ENCODE measurements at regions not wholly inside any gene's neighbourhood (a gene's known extent, or its start where the extent isn't known, plus 50 kb on each side); places are given as distances from the start of the nearest gene placed in this dataset.
"Not testable (repeated sequence)": the region's sequence is repeated elsewhere in the genome, so short reads cannot be mapped to it uniquely, and the experiment has no call there.

- Mint-ChIP-seq H3K9me3 (ENCODE audit: unreplicated experiment) (peaks cover 40% of the 10 kb centered on the region), H3K4me1 (ENCODE audit: low read depth, unreplicated experiment) (no peaks in the 10 kb centered on the region), H3K27me3 (ENCODE audit: insufficient read depth, unreplicated experiment) (no peaks in the 10 kb centered on the region), H3K4me3 (ENCODE audit: unreplicated experiment) (no peak overlapping the region), H3K27ac (ENCODE audit: unreplicated experiment) (no peak overlapping the region), H3K36me3 (ENCODE audit: insufficient read depth, unreplicated experiment) (no peaks in the 10 kb centered on the region)
- intact Hi-C loops (cut with micrococcal nuclease; ENCODE audit: unreplicated experiment), result no loop called here
- DNase-seq, result no peak
- Histone ChIP-seq H3K4me1 (no peaks in the 10 kb centered on the region), H3K36me3 (ENCODE audit: control insufficient read depth, insufficient read depth, low read length) (no peaks in the 10 kb centered on the region), H3K27me3 (replicated peaks; ENCODE audit: control insufficient read depth, insufficient read depth, low read length) (no peaks in the 10 kb centered on the region), H3K4me3 (ENCODE audit: low read depth, low read length) (no peak overlapping the region), H3K9me3 (peaks cover 50% of the 10 kb centered on the region)
- no TSS peak for BruUV-seq (replicated peaks)
- TF ChIP-seq CTCF (IDR thresholded peaks at IDR 0.05; ENCODE audit: insufficient read depth in 1 of 2, low read depth in 1 of 2, low read length in 1 of 2, severe bottlenecking in 1 of 2, unreplicated experiment in 1 of 2), result no peak
- ChIA-PET CTCF (no interaction called here), POLR2A (no interaction called here)
Measured at GRCh38 chr12:56864318-56864717, 69.9 kb downstream of the SDR9C7 start.

GRCh38 chr12:56863789-56864188 lies 70.4 kb downstream of the SDR9C7 start:
- Histone ChIP-seq H3K9me3 (peaks cover 50% of the 10 kb centered on the region), H3K4me1 (no peaks in the 10 kb centered on the region), H3K4me3 (ENCODE audit: low read depth, low read length) (no peak overlapping the region), H3K27me3 (replicated peaks; ENCODE audit: control insufficient read depth, insufficient read depth, low read length) (no peaks in the 10 kb centered on the region), H3K36me3 (ENCODE audit: control insufficient read depth, insufficient read depth, low read length) (no peaks in the 10 kb centered on the region)
- no peak overlapping the region for H3K4me3 Mint-ChIP-seq (ENCODE audit: unreplicated experiment)
- DNase-seq, result no peak
- H3K36me3 Mint-ChIP-seq (ENCODE audit: insufficient read depth, unreplicated experiment), result no peaks in the 10 kb centered on the region
- POLR2A ChIA-PET, result no interaction called here
- no peaks in the 10 kb centered on the region for H3K4me1 Mint-ChIP-seq (ENCODE audit: low read depth, unreplicated experiment)
- no peak for TF ChIP-seq CTCF (IDR thresholded peaks at IDR 0.05; ENCODE audit: insufficient read depth in 1 of 2, low read depth in 1 of 2, low read length in 1 of 2, severe bottlenecking in 1 of 2, unreplicated experiment in 1 of 2)
- peaks cover 35% of the 10 kb centered on the region for H3K9me3 Mint-ChIP-seq (ENCODE audit: unreplicated experiment)
- H3K27me3 Mint-ChIP-seq (ENCODE audit: insufficient read depth, unreplicated experiment), result no peaks in the 10 kb centered on the region
- CTCF ChIA-PET, result no interaction called here
- no peak overlapping the region for H3K27ac Mint-ChIP-seq (ENCODE audit: unreplicated experiment)
- BruUV-seq (replicated peaks), result no TSS peak
- intact Hi-C loops (cut with micrococcal nuclease; ENCODE audit: unreplicated experiment), result no loop called here

GRCh38 chr12:56862264-56862663 lies 71.9 kb downstream of the SDR9C7 start:
- no peaks in the 10 kb centered on the region for H3K36me3 ChIP-seq (ENCODE audit: control insufficient read depth, insufficient read depth, low read length)
- Mint-ChIP-seq H3K27ac (ENCODE audit: unreplicated experiment) (no peak overlapping the region), H3K36me3 (ENCODE audit: insufficient read depth, unreplicated experiment) (no peaks in the 10 kb centered on the region), H3K27me3 (ENCODE audit: insufficient read depth, unreplicated experiment) (no peaks in the 10 kb centered on the region), H3K4me3 (ENCODE audit: unreplicated experiment) (no peak overlapping the region), H3K4me1 (ENCODE audit: low read depth, unreplicated experiment) (no peaks in the 10 kb centered on the region), H3K9me3 (ENCODE audit: unreplicated experiment) (peaks cover 28% of the 10 kb centered on the region)
- no peak for DNase-seq
- TF ChIP-seq CTCF (IDR thresholded peaks at IDR 0.05; ENCODE audit: insufficient read depth in 1 of 2, low read depth in 1 of 2, low read length in 1 of 2, severe bottlenecking in 1 of 2, unreplicated experiment in 1 of 2), result no peak
- no peak overlapping the region for H3K4me3 ChIP-seq (ENCODE audit: low read depth, low read length)
- no peaks in the 10 kb centered on the region for H3K27me3 ChIP-seq (replicated peaks; ENCODE audit: control insufficient read depth, insufficient read depth, low read length)
- peaks cover 41% of the 10 kb centered on the region for H3K9me3 ChIP-seq
- intact Hi-C loops (cut with micrococcal nuclease; ENCODE audit: unreplicated experiment), result no loop called here
- BruUV-seq (replicated peaks), result no TSS peak
- CTCF ChIA-PET, result no interaction called here
- no peaks in the 10 kb centered on the region for H3K4me1 ChIP-seq
- POLR2A ChIA-PET, result no interaction called here

GRCh38 chr12:56853392-56853978 lies 80.7 kb downstream of the SDR9C7 start:
- POLR2A ChIA-PET; H3K4me1 Mint-ChIP-seq (ENCODE audit: low read depth, unreplicated experiment); H3K36me3 ChIP-seq (ENCODE audit: control insufficient read depth, insufficient read depth, low read length); H3K4me3 ChIP-seq (ENCODE audit: low read depth, low read length); DNase-seq; CTCF ChIA-PET; BruUV-seq (replicated peaks); intact Hi-C loops (cut with micrococcal nuclease; ENCODE audit: unreplicated experiment); H3K27ac Mint-ChIP-seq (ENCODE audit: unreplicated experiment); H3K36me3 Mint-ChIP-seq (ENCODE audit: insufficient read depth, unreplicated experiment); H3K27me3 Mint-ChIP-seq (ENCODE audit: insufficient read depth, unreplicated experiment); H3K4me3 Mint-ChIP-seq (ENCODE audit: unreplicated experiment); H3K4me1 ChIP-seq; H3K27me3 ChIP-seq (replicated peaks; ENCODE audit: control insufficient read depth, insufficient read depth, low read length): not testable (repeated sequence)
- peaks cover 11% of the 10 kb centered on the region for H3K9me3 Mint-ChIP-seq (ENCODE audit: unreplicated experiment)
- peaks cover 13% of the 10 kb centered on the region for H3K9me3 ChIP-seq

All from Caco-2 (cell line).